HG03060 (cell line): ENCODE measurements at regions not wholly inside any gene's neighbourhood (a gene's known extent, or its start where the extent isn't known, plus 50 kb on each side); places are given as distances from the start of the nearest gene placed in this dataset.

Experiments used
- ATAC-seq: cut with Tn5 transposase; IDR thresholded peaks from one replicate; pipeline ENCODE4 v1.9.1; 2021; ENCODE audit warnings: low read depth, moderate number of reproducible peaks; ENCODE audit not compliant: unreplicated experiment

GRCh38 chr13:70714993-70715392, 606.7 kb upstream of the KLHL1 start:
- ATAC-seq: no peak

DNA sequence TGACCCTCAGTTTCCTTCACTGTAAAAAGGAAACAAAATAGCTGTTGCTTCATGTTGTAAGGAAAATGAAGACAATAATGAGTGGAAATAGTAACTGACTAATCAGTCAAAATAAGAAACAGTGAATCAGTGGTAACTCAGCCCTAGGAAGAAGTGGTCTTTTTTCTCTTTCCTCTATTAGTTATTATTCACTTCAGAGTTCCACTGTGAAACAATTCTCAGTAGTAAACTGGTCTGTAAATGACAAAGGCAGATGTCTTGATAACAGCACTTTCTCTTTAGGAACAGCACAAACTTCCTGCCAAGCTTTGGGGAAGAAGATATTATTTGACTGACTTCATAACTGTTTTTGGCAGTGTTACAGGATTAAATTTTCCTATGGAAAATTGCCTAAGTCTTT, 600.5 kb upstream of the KLHL1 start:
- no peak for ATAC-seq

DNA sequence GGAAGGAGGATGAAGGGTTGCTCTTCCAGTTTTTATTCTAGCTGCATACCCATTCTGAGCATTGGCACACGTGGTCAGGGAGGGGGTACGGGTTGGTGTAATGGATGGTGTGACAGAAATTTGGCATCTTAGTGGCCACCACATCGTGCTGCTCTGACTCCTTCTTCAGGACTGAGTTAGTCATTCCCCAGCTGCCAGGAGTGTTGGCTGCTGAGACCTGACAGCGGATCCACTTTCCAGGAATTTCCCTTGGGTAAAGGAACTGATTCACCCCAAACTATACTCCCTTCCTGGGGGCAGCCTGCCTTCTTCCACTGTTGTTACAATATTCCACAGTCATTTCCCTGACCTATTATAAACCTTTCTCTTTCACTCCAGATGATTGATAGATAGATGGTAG, 595.5 kb upstream of the KLHL1 start:
- ATAC-seq: no peak

- no peak for ATAC-seq
These were observed 586.9 kb upstream of the KLHL1 start for GRCh38 chr13:70694996-70695715.

GRCh38 chr13:70668983-70669382, 560.7 kb upstream of the KLHL1 start:
- ATAC-seq: no peak

GRCh38 chr13:70668293-70668692, 560.0 kb upstream of the KLHL1 start:
- no peak for ATAC-seq

DNA sequence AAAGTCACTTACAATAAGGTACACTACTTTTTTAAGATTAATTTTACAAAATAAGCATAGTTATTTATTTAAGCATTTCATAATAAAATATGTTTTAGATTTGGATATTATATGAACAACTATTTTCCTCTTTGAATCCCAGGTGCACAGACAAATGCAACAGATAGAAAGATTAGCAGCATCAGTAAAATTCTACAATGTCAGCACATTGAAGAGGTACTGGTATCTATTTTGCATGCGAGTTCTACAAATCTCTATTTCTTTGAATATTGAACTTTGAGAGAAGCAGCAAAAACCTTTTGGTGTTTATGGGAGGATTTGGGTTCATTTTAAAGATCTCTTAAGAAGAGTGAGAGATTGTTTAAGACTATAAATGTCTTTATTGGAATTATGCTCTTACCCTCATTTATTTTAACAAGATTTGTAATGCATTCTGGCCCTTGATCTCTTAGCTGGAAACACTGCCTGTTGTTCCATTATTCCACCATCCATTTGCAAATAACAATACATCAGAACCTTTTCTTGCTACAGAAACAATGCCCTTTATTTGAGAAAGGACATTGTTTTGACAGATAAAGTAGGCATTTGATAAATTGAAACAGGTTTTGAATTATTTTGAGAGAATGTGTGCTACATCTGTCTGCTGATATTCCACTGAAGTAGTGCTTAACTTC, 558.8 kb upstream of the KLHL1 start:
- no peak for ATAC-seq

GRCh38 chr13:70662231-70662940, 554.1 kb upstream of the KLHL1 start:
- no peak for ATAC-seq

GRCh38 chr13:70644052-70644451, 535.8 kb upstream of the KLHL1 start:
- no peak for ATAC-seq

DNA sequence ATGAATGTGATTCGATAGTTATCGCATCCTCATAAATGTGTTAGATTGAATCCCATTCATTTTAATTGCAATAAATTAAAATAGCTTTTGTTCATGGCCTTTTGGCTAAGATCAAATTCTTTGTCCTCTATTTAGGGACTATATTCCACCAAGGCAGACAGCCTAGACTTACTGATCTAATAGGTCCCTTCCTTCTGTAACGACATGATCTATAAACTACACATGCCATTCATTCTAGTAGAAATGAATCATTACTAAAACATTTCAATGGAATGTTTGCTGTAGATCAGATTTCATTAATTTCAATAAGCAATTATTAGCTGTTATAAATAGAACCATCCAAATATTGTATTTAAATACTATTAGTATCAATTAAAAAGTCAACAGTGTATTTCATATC, 526.6 kb upstream of the KLHL1 start:
- no peak for ATAC-seq

GRCh38 chr13:70630247-70630646, 522.0 kb upstream of the KLHL1 start:
- no peak for ATAC-seq

DNA sequence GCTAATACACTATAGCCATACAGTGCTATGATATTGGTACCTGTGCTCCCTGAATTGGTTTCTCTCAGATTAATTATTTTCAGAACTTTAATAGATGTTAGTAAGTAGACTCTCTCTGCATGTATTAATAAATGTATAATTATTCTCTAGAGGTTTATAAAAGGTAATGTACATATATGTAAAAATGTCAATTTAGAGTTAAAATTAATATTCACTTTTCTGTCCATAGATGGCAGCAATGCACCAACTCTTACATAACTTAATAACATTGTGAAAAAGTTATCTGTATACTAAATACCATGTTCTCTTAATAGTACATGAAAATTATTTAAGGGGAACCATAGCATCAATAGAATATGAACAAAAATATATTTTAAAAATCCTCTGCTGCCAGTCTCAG, 515.0 kb upstream of the KLHL1 start:
- ATAC-seq: no peak

- no peak for ATAC-seq
These were observed 514.5 kb upstream of the KLHL1 start for GRCh38 chr13:70622796-70623195.

- ATAC-seq: no peak
These were observed 511.7 kb upstream of the KLHL1 start for GRCh38 chr13:70619936-70620335.

- ATAC-seq: no peak
These were observed 508.6 kb upstream of the KLHL1 start for GRCh38 chr13:70616847-70617246.

DNA sequence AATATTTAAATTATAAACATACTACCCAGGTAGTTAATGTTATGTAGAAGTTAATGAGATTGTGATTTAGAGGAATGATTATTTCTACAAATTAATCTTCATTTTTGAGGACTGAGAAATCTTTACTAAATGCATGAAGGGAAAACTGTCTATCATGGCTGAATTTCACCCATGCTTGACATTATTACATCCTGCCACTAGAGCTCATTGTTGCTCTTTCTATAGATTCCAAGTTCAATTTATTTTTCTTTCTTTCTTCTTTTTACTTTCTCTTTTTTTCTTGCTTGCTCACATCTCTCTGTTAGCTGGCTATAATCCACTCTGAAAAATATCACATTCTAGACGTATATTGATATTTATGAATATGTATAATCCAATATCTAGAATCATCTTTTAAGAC, 505.0 kb upstream of the KLHL1 start:
- no peak for ATAC-seq

GRCh38 chr13:70612881-70613280, 504.6 kb upstream of the KLHL1 start:
- ATAC-seq: no peak

- no peak for ATAC-seq
These were observed 496.2 kb upstream of the KLHL1 start for GRCh38 chr13:70604448-70604847.

DNA sequence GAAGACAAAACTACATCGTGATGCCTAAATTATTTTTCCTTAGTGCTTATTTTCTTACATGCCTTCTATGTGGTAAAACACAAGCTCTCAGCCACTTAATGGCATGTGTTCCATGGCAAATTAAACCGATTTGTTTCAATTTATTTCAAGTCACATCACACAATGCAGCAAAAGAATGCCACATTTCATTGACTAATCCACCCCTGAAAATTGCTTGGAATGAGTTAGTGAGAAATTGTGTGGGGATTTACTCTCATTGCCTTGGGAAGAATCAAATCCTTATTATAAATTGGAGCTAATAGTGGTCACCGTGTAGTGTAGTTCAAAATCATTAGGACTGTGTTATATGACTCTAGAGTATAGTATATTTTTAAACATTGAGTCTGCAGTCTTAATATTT, 485.5 kb upstream of the KLHL1 start:
- no peak for ATAC-seq

- ATAC-seq: no peak
These were observed 476.9 kb upstream of the KLHL1 start for GRCh38 chr13:70585109-70585508.

- ATAC-seq: no peak
These were observed 472.6 kb upstream of the KLHL1 start for GRCh38 chr13:70580825-70581224.

GRCh38 chr13:70579941-70580340, 471.7 kb upstream of the KLHL1 start:
- no peak for ATAC-seq
